ENCODE measurements at regions not wholly inside any gene's neighbourhood (a gene's known extent, or its start where the extent isn't known, plus 50 kb on each side); places are given as distances from the start of the nearest gene placed in this dataset.

- DNase-seq (ENCODE audit: low read depth), result no peak
Measured at GRCh38 chr15:81596159-81596865, 222.3 kb upstream of the TMC3 start.

DNA sequence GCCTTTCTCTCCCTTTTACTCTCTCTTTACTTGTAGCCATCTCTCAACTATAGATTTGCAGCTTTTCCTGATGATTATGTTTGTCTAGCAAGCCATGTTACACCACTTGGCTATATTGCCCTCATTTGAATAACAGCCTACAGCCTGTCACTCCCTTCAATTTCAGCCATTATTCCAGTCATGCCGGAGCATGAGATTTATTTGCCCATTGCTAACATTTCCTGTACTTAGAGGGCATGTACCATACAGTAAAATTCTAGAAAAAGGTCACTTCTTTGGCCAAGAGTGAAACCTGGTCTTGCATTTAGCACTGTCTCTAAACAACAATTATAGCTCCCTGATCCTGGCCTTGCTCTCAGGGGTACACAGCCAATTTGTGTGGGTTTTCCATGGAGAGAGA, 221.7 kb upstream of the TMC3 start:
- DNase-seq (ENCODE audit: low read depth), result no peak

GRCh38 chr15:81589671-81590070, 215.7 kb upstream of the TMC3 start:
- no peak for DNase-seq (ENCODE audit: low read depth)

GRCh38 chr15:81575436-81576123, 201.6 kb upstream of the TMC3 start:
- DNase-seq (ENCODE audit: low read depth), result no peak

- DNase-seq (ENCODE audit: low read depth), result no peak
Measured at GRCh38 chr15:81573098-81573746, 199.2 kb upstream of the TMC3 start.

DNA sequence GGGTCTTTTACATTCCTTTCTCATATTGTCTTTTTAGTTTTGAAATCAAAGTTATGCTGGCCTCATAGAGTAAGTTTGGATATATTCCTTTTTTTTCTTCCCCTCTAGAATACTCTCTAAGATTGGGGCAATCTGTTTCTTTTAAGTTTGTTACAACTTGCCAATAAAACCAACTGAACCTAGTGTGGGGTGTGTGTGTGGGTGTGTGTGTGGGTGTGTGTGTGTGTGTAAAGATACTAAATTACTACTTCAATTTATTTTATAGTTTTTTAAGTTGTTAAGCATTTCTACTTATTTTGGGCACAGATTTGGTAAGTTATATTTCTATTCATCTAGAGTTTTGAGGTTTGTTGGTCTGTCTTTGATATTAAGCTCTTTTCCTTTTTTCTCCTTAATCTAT, 198.2 kb upstream of the TMC3 start:
- DNase-seq (ENCODE audit: low read depth), result no peak

DNA sequence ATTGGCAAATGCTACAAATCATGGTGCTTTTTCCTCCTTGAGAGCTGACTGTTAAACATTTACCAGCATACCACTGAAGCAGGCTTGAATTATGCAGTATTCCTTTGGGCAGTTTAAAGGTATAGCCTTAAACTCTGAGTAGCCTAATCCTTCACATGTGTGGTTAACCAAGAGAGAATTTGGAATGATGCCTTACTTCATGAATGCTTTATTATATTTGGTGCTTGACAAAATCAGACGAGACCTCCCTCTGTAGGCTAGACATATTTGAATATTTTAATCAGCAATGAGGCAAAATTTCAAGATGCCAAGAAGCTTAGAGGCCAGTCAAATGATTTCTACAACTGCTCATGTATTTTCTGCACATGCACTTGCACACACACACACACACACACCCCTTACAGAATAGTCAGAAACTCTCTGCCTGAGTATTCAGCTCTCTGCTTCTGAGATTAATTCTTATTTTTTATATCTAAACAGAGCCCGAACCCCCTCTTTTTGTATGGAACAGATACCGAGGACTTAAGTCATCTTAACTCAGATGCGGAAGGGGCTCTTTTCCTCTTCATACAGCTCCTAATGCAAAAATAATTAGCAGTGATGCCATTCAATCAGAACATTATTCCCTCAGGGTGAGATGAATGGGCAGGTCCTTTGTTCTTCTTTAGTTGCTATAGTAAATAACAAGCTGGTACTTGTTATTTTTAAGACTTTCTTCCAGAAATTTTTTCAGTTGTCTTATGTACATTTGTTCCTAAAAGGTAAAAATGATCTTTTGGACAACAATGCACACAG, 195.5 kb upstream of the TMC3 start:
- DNase-seq (ENCODE audit: low read depth), result no peak

- DNase-seq (ENCODE audit: low read depth), result no peak
Measured at GRCh38 chr15:81567924-81568323, 193.9 kb upstream of the TMC3 start.

DNA sequence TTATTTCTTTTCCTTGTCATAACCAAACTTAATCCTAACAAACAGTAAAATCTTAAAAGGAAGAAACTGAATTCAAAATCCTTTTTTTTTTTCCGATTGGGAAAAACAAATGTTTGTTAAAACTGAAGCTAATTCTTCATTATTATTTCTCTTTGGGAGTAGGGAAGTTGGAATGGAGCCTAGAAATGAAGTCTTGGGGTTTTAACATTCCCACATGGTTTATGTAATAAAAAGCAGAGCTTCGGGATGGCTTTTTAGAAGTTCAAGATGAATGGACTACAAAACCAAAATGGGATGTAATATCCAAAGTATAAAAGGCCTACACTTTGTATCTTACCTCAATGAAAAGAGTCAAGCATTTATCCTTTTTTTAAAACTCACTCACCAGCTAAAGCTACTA, 189.0 kb upstream of the TMC3 start:
- DNase-seq (ENCODE audit: low read depth), result no peak

DNA sequence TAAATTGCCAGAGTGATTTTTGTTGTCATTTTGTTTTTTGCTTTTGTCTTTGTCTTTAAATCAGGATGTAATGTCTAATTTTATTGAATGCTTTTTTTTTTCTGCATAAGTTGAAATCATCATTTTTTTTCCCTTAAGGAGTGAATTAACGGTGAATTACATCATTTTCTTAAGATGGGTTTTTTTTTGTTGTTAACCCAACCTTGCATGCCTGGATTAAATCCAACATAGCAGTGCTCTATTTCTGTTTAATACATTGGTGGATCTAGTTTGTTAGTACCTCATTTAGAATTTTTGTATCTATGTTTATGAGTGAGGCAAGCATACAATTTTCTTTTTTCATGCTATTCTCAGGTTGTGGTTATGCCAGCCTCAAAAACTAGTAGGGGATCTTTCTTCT, 186.4 kb upstream of the TMC3 start:
- no peak for DNase-seq (ENCODE audit: low read depth)

GRCh38 chr15:81558056-81558455, 184.0 kb upstream of the TMC3 start:
- no peak for DNase-seq (ENCODE audit: low read depth)

DNA sequence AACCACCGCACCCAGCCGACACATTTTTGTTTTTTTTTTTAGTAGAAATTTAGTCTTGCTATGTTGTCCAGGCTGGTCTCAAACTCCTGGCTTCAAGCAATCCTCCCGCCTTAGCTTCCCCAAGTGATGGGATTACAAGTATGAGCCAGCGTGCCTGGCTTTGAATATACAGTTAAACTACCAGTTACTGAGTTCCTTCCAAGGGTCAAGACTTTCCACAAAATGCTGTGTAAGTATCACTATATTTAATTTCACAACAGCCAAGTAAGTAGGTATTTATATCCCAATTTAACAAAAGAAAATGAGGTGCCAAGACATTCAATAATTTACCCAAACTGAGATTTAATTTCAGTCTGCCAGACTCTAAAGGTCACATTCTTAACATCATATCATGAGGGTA, 181.3 kb upstream of the TMC3 start:
- no peak for DNase-seq (ENCODE audit: low read depth)

DNA sequence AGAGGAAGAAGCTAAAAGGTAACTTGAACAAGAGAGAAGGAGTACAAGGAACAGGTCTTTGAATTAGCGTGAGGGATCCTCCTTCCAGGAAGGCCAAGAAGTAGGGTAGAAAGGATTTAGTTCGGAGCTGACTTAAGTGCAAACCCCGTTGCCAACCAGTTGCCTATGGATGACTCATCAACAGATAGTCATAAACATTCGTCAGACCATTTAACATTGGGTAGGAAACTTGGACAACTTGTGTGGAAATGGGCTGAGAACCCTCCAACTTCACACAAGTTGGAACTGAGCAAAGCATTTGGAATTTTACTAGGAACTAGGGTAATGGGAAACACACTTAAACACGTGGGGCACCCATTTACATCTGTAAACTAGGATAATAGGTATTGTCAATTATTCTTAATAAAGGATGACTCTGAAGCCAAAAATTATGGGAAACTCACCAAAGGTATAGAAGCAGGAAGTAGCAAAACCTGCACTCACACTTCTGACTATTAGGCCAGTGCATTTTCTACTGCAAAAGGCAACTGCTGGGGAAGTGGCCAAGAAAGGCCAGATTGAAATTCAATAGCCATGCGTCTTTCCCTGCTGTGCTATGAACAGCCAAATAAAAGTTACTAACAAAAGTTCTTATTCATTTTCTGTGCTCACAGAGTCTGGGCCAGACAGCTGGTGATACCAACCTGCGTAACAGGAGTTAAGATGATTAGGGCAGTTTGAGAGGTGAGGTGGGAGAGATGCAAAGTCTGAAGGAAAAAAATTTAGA, 174.5 kb upstream of the TMC3 start:
- no peak for DNase-seq (ENCODE audit: low read depth)

DNA sequence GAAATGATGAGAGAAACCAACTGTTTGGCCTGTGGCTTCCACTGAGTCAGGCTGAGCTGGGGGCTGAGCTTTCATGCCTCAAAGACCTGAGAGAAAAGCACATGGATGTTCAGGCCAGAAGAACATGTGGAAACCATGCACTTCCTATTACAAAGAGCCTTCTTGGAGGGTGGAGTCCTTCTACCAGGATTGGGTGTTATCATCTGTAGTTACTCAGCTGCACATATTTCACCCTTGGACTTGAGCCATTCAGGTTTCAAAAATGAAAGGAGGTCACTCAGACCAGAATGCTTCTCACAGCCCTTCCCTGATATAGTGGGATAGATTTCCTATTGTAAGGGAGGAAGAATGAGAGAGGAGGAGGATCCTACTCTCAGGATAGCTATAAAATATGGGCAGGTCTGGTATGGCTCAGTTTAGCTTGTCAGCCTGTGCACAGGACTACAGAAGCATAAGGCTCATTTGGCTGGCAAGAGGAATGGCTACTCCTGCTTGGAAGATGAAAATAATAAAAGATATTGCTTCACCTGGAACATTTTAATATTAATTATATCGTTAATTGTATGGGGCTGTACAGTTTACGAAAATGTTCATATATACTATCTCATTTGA, 173.6 kb upstream of the TMC3 start:
- no peak for DNase-seq (ENCODE audit: low read depth)

GRCh38 chr15:81544385-81544784, 170.4 kb upstream of the TMC3 start:
- no peak for DNase-seq (ENCODE audit: low read depth)

DNA sequence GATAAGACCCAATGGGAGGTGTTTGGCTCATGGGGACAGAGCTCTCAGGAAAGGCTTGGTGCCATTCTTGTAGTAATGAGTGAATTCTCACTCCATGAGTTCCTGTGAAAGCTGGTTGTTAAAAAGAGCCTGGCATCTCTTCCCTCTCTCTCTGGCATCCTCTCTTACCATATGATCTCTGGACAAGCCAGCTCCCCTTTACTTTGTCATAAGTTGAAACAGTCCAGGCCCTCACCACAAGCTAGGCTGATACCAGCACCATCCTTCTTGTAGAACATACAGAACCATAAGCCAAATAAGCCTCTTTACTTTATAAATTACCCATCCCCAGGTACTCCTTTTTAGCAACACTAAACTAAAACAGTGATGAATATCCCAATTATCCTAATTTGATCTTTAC, 166.9 kb upstream of the TMC3 start:
- DNase-seq (ENCODE audit: low read depth), result no peak

- DNase-seq (ENCODE audit: low read depth), result no peak
Measured at GRCh38 chr15:81536356-81536755, 162.3 kb upstream of the TMC3 start.

GRCh38 chr15:81534124-81534523, 160.1 kb upstream of the TMC3 start:
- DNase-seq (ENCODE audit: low read depth), result no peak

DNA sequence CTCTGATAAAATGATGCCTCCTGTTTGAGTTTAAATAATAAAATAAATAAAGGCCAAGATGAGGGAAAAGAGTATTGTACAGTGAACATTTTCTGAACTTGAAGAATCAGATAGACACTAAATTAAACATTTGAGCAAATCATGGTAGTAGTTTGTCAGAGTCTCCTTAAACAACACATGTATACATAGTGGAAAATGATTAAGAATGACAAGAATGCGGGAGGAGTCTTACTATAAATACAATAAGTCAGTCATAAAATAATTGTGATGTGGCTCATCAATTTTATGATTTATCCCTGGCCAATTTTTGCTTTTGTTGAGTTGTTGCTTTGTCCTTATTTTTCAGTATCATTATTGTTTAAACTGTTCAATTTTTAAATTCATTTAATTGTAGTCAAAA, 158.0 kb upstream of the TMC3 start:
- DNase-seq (ENCODE audit: low read depth), result no peak

DNA sequence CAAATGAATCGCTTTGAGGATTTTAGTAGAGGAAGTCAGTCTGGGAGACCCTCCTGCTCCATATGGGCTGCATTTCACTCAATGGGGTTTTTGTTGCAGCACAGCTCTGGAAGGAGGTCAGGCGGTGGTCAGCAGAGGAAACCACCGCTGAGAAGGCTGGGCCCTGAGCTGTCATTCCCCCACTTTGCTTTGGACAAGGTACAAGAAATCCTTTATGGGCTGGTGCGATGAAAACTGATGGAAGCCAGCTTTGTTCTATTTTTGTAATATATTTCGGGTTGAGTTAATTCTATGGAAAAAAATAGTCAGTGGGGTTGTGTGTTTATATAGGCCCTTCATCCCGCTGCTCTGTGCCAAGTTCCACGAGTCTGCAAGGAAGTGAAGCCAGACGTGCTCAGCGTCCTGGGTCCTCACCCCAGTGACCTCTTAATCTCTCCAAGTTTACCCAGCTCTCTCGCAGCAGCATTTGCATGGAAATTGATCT, 157.1 kb upstream of the TMC3 start:
- DNase-seq (ENCODE audit: low read depth), result no peak

DNA sequence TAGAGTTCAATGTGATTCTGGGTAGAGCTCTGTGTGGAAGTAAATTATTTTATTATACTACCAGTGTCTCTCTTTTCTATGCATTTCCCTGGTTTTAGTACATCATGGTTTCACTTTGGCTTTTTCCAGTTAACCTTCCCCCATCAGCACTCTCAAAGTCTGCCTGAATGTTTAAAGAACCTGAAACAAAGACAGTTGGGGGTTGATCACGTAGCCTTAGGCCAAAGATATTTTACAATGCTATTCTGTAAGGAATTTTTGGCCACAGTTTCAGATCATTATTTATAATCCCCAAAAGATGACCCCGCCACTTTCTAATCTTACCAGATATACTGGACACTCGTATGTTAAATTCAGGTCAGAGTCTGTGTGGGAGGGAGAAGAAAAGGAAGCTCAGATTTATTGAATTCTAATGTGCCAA, 156.3 kb upstream of the TMC3 start:
- no peak for DNase-seq (ENCODE audit: low read depth)
